ENCODE measurements at regions not wholly inside any gene's neighbourhood (a gene's known extent, or its start where the extent isn't known, plus 50 kb on each side); places are given as distances from the start of the nearest gene placed in this dataset.

GRCh38 chr5:121497176-121497575, 354.5 kb upstream of the FTMT start:
- no peak for TF ChIP-seq CTCF (IDR thresholded peaks at IDR 0.05)
- TF ChIP-seq POLR2AphosphoS5 (IDR thresholded peaks at IDR 0.05), result no peak
- TF ChIP-seq POLR2A (IDR thresholded peaks at IDR 0.05; ENCODE audit: low read depth), result no peak
- TF ChIP-seq EP300 (IDR thresholded peaks at IDR 0.05), result no peak
- DNase-seq (ENCODE audit: extremely low spot score), result no peak
- no peaks in the 10 kb centered on the region for H3K27me3 ChIP-seq
- no peaks in the 10 kb centered on the region for H3K9me3 ChIP-seq
- no peaks in the 10 kb centered on the region for H3K4me1 ChIP-seq
- intact Hi-C loops (cut with DNase I), result no loop called here
- H3K4me3 ChIP-seq, result no peak overlapping the region
- no peaks in the 10 kb centered on the region for H3K36me3 ChIP-seq
- no peak overlapping the region for H3K27ac ChIP-seq (replicated peaks in 1 of 4)
- WGBS, result 85% methylated on average over 1 of the region's 1 CpG

- intact Hi-C loops (cut with DNase I), result no loop called here
- no peak for TF ChIP-seq POLR2A (IDR thresholded peaks at IDR 0.05; ENCODE audit: low read depth)
- no peak for TF ChIP-seq EP300 (IDR thresholded peaks at IDR 0.05)
- TF ChIP-seq CTCF (IDR thresholded peaks at IDR 0.05), result no peak
- no peak for TF ChIP-seq POLR2AphosphoS5 (IDR thresholded peaks at IDR 0.05)
- 77% methylated on average over 2 of the region's 2 CpGs for WGBS
- peaks cover 0 to 5% (median 0%) of the 10 kb centered on the region in 4 donors for H3K4me1 ChIP-seq
- H3K4me3 ChIP-seq, result no peak overlapping the region
- H3K27ac ChIP-seq (replicated peaks in 1 of 4), result no peak overlapping the region
- no peaks in the 10 kb centered on the region for H3K27me3 ChIP-seq
- DNase-seq (ENCODE audit: extremely low spot score), result no peak
- H3K9me3 ChIP-seq, result no peaks in the 10 kb centered on the region
- no peaks in the 10 kb centered on the region for H3K36me3 ChIP-seq
Measured at GRCh38 chr5:121500310-121500709, 351.4 kb upstream of the FTMT start.

GRCh38 chr5:121503111-121503840, 348.4 kb upstream of the FTMT start:
- H3K27ac ChIP-seq (replicated peaks in 1 of 4), result no peak overlapping the region
- peaks cover 0 to 5% (median 0%) of the 10 kb centered on the region in 4 donors for H3K4me1 ChIP-seq
- H3K27me3 ChIP-seq, result no peaks in the 10 kb centered on the region
- H3K36me3 ChIP-seq, result no peaks in the 10 kb centered on the region
- H3K4me3 ChIP-seq, result no peak overlapping the region
- no peak for DNase-seq (ENCODE audit: extremely low spot score)
- intact Hi-C loops (cut with DNase I), result no loop called here
- no peaks in the 10 kb centered on the region for H3K9me3 ChIP-seq
- WGBS, result 0% methylated on average over 2 of the region's 2 CpGs
- TF ChIP-seq POLR2AphosphoS5 (IDR thresholded peaks at IDR 0.05) (no peak), POLR2A (IDR thresholded peaks at IDR 0.05; ENCODE audit: low read depth) (no peak), EP300 (IDR thresholded peaks at IDR 0.05) (no peak), CTCF (IDR thresholded peaks at IDR 0.05) (no peak)

- Histone ChIP-seq H3K36me3 (no peaks in the 10 kb centered on the region), H3K4me3 (no peak overlapping the region), H3K4me1 (no peaks in the 10 kb centered on the region), H3K9me3 (no peaks in the 10 kb centered on the region), H3K27ac (replicated peaks in 1 of 4) (no peak overlapping the region), H3K27me3 (no peaks in the 10 kb centered on the region)
- intact Hi-C loops (cut with DNase I), result no loop called here
- TF ChIP-seq POLR2AphosphoS5 (IDR thresholded peaks at IDR 0.05) (no peak), EP300 (IDR thresholded peaks at IDR 0.05) (no peak), CTCF (IDR thresholded peaks at IDR 0.05) (no peak), POLR2A (IDR thresholded peaks at IDR 0.05; ENCODE audit: low read depth) (no peak)
- no peak for DNase-seq (ENCODE audit: extremely low spot score)
Measured at GRCh38 chr5:121516997-121517396, 334.7 kb upstream of the FTMT start.

- no peaks in the 10 kb centered on the region for H3K27me3 ChIP-seq
- intact Hi-C loops (cut with DNase I), result no loop called here
Measured at GRCh38 chr5:121525706-121526105, 326.0 kb upstream of the FTMT start.

More at GRCh38 chr5:121525706-121526105, 326.0 kb upstream of the FTMT start:
- no peaks in the 10 kb centered on the region for H3K4me1 ChIP-seq
- 85% methylated on average over 3 of the region's 3 CpGs for WGBS
- no peaks in the 10 kb centered on the region for H3K9me3 ChIP-seq
- DNase-seq (ENCODE audit: extremely low spot score), result no peak
- TF ChIP-seq POLR2AphosphoS5 (IDR thresholded peaks at IDR 0.05) (no peak), POLR2A (IDR thresholded peaks at IDR 0.05; ENCODE audit: low read depth) (no peak), CTCF (IDR thresholded peaks at IDR 0.05) (no peak), EP300 (IDR thresholded peaks at IDR 0.05) (no peak)
- H3K36me3 ChIP-seq, result no peaks in the 10 kb centered on the region
- no peak overlapping the region for H3K27ac ChIP-seq (replicated peaks in 1 of 4)
- no peak overlapping the region for H3K4me3 ChIP-seq
